PC-3 (cell line): ENCODE measurements at regions not wholly inside any gene's neighbourhood (a gene's known extent, or its start where the extent isn't known, plus 50 kb on each side); places are given as distances from the start of the nearest gene placed in this dataset.
A peak's percentile ranks its signal among the peaks of the same experiment; 100 is the strongest.

Source experiments
- ATAC-seq: fragments of 200-7000 bp; cut with Tn5 transposase; 2 replicates; pipeline ENCODE4 v1.9.1; 2020; ENCODE audit warnings: mild to moderate bottlenecking, moderate library complexity
- BruUV-seq: library from RNA; stranded (reverse); fragments of 400-500 nt; replicated peaks from 2 replicates; lab custom pipeline; 2021; lab: Mats Ljungman, UMichigan
- CTCF ChIA-PET: fragments of 300-600 bp; sonication (Branson Sonifier 250); formaldehyde crosslinking; loops from one replicate; lab custom pipeline; 2022; ENCODE audit warnings: antibody characterized with exemption; lab: Charles Lee
- POLR2A ChIA-PET: fragments of 300-600 bp; sonication (Branson Sonifier 250); formaldehyde crosslinking; loops from one replicate; lab custom pipeline; 2022; ENCODE audit warnings: antibody characterized with exemption; ENCODE audit not compliant: unreplicated experiment; lab: Charles Lee
- DNase-seq: peaks from one replicate; pipeline ENCODE4 v3.0.0-alpha.2; 2015
- H2AFZ ChIP-seq: fragments of 300-600 bp; sonication (generic); 2 replicates; pipeline ENCODE4 v1.6.0; 2016; ENCODE audit warnings: antibody characterized with exemption, low read length
- H3F3A ChIP-seq: fragments of 300-600 bp; sonication (generic); one replicate; pipeline ENCODE4 v1.6.0; 2017; ENCODE audit warnings: antibody characterized with exemption, low read length, control low read depth, mild to moderate bottlenecking; ENCODE audit not compliant: unreplicated experiment
- H3K27ac ChIP-seq: fragments of 300-600 bp; sonication (generic); 2 replicates; pipeline ENCODE4 v1.5.1; 2016; ENCODE audit warnings: mild to moderate bottlenecking, low read length
- H3K27me3 ChIP-seq: fragments of 300-600 bp; sonication (generic); 2 replicates; pipeline ENCODE4 v1.6.1; 2016; ENCODE audit warnings: low read length, mixed read lengths
- H3K36me3 ChIP-seq: fragments of 300-600 bp; sonication (generic); 2 replicates; pipeline ENCODE4 v1.6.1; 2016; ENCODE audit warnings: low read depth, mixed run types, low read length, mixed read lengths
- H3K4me1 ChIP-seq: fragments of 300-600 bp; sonication (generic); 2 replicates; pipeline ENCODE4 v1.5.1; 2016; ENCODE audit warnings: low read length; ENCODE audit not compliant: insufficient read depth
- H3K4me2 ChIP-seq: fragments of 300-600 bp; sonication (generic); 2 replicates; pipeline ENCODE4 v1.6.0; 2016; ENCODE audit warnings: low read length
- H3K4me3 ChIP-seq: fragments of 300-600 bp; sonication (generic); 2 replicates; pipeline ENCODE4 v1.5.1; 2016; ENCODE audit warnings: mild to moderate bottlenecking, low read length, mixed read lengths
- H3K79me2 ChIP-seq: fragments of 300-600 bp; sonication (generic); 2 replicates; pipeline ENCODE4 v1.6.1; 2017; ENCODE audit warnings: low read length, mixed read lengths
- H3K9ac ChIP-seq: fragments of 300-600 bp; sonication (generic); 2 replicates; pipeline ENCODE4 v1.6.0; 2016; ENCODE audit warnings: mild to moderate bottlenecking, low read length
- H3K9me2 ChIP-seq: fragments of 300-600 bp; sonication (generic); replicated peaks from 2 replicates; pipeline ENCODE4 v1.6.1; 2016; ENCODE audit warnings: mixed run types, low read length, mixed read lengths
- H3K9me3 ChIP-seq: fragments of 300-600 bp; sonication (generic); 2 replicates; pipeline ENCODE4 v1.6.1; 2016; ENCODE audit warnings: low read length, mixed read lengths
- H4K20me1 ChIP-seq: fragments of 300-600 bp; sonication (generic); 2 replicates; pipeline ENCODE4 v1.6.1; 2016; ENCODE audit warnings: low read length, mixed read lengths
- EZH2 ChIP-seq: fragments of 300-600 bp; sonication (generic); IDR thresholded peaks from one replicate; pipeline ENCODE4 v1.6.1; 2017; ENCODE audit warnings: antibody characterized with exemption, mild to moderate bottlenecking, low read length; ENCODE audit not compliant: unreplicated experiment
- EZH2phosphoT487 ChIP-seq: fragments of 300-600 bp; sonication (generic); IDR thresholded peaks from 2 replicates; pipeline ENCODE4 v1.6.1; 2018; ENCODE audit warnings: mild to moderate bottlenecking, antibody characterized with exemption, low read length, borderline replicate concordance
- intact Hi-C: fragments of 100-400 bp; cut with micrococcal nuclease; formaldehyde crosslinking; loops from 2 replicates; pipeline ENCODE4 v1.9.0; 2023
- TF ChIP-seq, protein P1 (sequence below): fragments of 300-600 bp; sonication (generic); conservative IDR thresholded peaks from 2 replicates; pipeline ENCODE4 v1.5.1; 2017; ENCODE audit warnings: antibody characterized with exemption, low read depth, mild to moderate bottlenecking, low read length

DNA sequence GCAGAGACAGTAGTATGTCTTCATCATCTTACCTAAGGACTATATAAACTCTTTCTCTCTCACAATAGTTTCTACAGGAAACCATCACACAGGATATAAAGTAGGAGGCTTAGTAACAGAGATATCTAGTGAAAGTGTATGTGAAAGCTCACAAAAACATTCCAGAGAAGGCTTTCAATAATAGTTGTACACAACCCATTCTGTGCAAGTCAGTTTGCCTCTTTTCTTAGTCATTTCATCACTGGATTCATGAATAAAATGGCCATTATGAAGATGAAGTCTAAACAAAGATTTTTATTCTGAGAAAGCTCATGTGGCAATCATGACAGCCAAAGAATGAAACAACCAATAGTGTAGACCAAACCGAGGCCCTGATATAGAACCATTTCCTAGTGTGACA is 178.8 kb downstream of the GNAT3 start:
- ChIA-PET POLR2A (no interaction called here), CTCF (no interaction called here)
- no peaks in the 10 kb centered on the region for H3K27me3 ChIP-seq
- no peak overlapping the region for H3K4me2 ChIP-seq
- intact Hi-C loops: no loop called here
- H3K9me3 ChIP-seq: no peaks in the 10 kb centered on the region
- ATAC-seq: no peak
- no peaks in the 10 kb centered on the region for H3K36me3 ChIP-seq
- H3K4me1 ChIP-seq: no peaks in the 10 kb centered on the region
- no peak overlapping the region for H3K4me3 ChIP-seq
- no peaks in the 10 kb centered on the region for H3K9me2 ChIP-seq
- TF ChIP-seq EZH2 (no peak), EZH2phosphoT487 (no peak)
- H3K27ac ChIP-seq: no peak overlapping the region
- H3F3A ChIP-seq: no peaks in the 10 kb centered on the region
- no peak overlapping the region for H2AFZ ChIP-seq
- DNase-seq: no peak
- BruUV-seq: no TSS peak
- H3K9ac ChIP-seq: no peak overlapping the region
- H3K79me2 ChIP-seq: no peaks in the 10 kb centered on the region
- no peaks in the 10 kb centered on the region for H4K20me1 ChIP-seq

DNA sequence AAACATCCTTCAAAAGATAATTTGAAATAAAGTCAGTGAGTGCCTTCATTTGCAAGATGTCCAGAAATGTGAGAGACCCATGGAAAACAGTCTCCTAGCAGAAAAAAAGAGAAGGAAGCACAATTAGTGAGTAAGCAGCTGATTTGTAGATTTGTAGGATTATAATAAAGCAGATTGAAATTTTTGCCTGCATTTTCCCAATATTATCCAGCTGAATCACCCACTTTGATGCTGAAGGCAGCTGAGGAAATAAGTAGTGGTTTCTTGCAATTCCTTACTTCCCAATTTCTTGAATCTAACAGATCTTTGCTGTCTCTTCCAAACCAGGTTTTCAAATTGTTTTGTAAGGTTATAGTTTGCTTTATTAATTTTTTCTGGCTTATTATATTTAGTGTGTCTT is 181.4 kb downstream of the GNAT3 start:
- Histone ChIP-seq H3K4me2 (no peak overlapping the region), H3K9me2 (no peaks in the 10 kb centered on the region), H3F3A (no peaks in the 10 kb centered on the region), H3K4me1 (no peaks in the 10 kb centered on the region), H3K36me3 (no peaks in the 10 kb centered on the region), H3K79me2 (no peaks in the 10 kb centered on the region), H3K9me3 (no peaks in the 10 kb centered on the region), H4K20me1 (no peaks in the 10 kb centered on the region), H3K9ac (no peak overlapping the region), H2AFZ (no peak overlapping the region), H3K27ac (no peak overlapping the region), H3K4me3 (no peak overlapping the region), H3K27me3 (no peaks in the 10 kb centered on the region)
- POLR2A ChIA-PET: no interaction called here
- BruUV-seq: no TSS peak
- CTCF ChIA-PET: no interaction called here
- ATAC-seq (no peak), DNase-seq (no peak)
- intact Hi-C loops: no loop called here
- TF ChIP-seq EZH2 (no peak), EZH2phosphoT487 (no peak)
- TF ChIP-seq, protein P1, sequence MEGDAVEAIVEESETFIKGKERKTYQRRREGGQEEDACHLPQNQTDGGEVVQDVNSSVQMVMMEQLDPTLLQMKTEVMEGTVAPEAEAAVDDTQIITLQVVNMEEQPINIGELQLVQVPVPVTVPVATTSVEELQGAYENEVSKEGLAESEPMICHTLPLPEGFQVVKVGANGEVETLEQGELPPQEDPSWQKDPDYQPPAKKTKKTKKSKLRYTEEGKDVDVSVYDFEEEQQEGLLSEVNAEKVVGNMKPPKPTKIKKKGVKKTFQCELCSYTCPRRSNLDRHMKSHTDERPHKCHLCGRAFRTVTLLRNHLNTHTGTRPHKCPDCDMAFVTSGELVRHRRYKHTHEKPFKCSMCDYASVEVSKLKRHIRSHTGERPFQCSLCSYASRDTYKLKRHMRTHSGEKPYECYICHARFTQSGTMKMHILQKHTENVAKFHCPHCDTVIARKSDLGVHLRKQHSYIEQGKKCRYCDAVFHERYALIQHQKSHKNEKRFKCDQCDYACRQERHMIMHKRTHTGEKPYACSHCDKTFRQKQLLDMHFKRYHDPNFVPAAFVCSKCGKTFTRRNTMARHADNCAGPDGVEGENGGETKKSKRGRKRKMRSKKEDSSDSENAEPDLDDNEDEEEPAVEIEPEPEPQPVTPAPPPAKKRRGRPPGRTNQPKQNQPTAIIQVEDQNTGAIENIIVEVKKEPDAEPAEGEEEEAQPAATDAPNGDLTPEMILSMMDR: no peak

DNA sequence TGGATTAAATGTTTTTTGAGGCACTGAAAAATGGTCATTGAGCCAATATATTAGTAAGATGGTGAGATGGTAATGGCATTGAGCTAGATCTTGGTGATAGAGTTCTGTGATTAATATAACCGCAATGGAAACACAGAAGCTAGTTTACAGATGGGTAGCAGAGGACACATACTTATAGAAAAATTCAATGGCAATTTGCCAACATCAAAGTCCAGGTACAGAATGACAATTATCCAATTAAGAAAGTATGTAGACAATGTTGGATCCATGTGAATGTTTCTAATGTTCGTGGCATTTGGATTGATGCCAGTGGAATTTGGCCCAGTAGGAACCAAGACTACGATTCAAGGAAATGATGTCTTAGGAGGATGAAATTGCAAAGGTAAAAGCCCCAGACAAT is 187.8 kb downstream of the GNAT3 start:
- no peak for TF ChIP-seq EZH2
- TF ChIP-seq, protein P1: no peak
- TF ChIP-seq EZH2phosphoT487: no peak
- no TSS peak for BruUV-seq
- POLR2A ChIA-PET: no interaction called here
- H3K9me3 ChIP-seq: no peaks in the 10 kb centered on the region
- H2AFZ ChIP-seq: no peak overlapping the region
- no peak overlapping the region for H3K27ac ChIP-seq
- no peaks in the 10 kb centered on the region for H4K20me1 ChIP-seq
- H3K4me1 ChIP-seq: peaks cover 16% of the 10 kb centered on the region
- no peak overlapping the region for H3K9ac ChIP-seq
- 0 out of 2 replicates have a peak, but pooled peaks cover 4% of the 10 kb centered on the region for H3K9me2 ChIP-seq
- H3K79me2 ChIP-seq: no peaks in the 10 kb centered on the region
- intact Hi-C loops: no loop called here
- no peaks in the 10 kb centered on the region for H3F3A ChIP-seq
- H3K27me3 ChIP-seq: no peaks in the 10 kb centered on the region
- ATAC-seq (peak; percentile 75), DNase-seq (peak; percentile 94)
- CTCF ChIA-PET: no interaction called here
- H3K4me3 ChIP-seq: no peak overlapping the region
- no peaks in the 10 kb centered on the region for H3K36me3 ChIP-seq
- peak overlapping the region; percentile 48 for H3K4me2 ChIP-seq
